ENCODE measurements at regions not wholly inside any gene's neighbourhood (a gene's known extent, or its start where the extent isn't known, plus 50 kb on each side); places are given as distances from the start of the nearest gene placed in this dataset.

GRCh38 chr1:118459871-118460270 is 274.8 kb upstream of the SPAG17 start:
- TF ChIP-seq CTCF (conservative IDR thresholded peaks at IDR 0.05), result no peak
- TF ChIP-seq EZH2 (IDR thresholded peaks at IDR 0.05; ENCODE audit: low read depth), result no peak
